HepG2 (cell line): ENCODE measurements at regions not wholly inside any gene's neighbourhood (a gene's known extent, or its start where the extent isn't known, plus 50 kb on each side); places are given as distances from the start of the nearest gene placed in this dataset.

Source experiments
- BRCA1 ChIP-seq: sonication (generic); formaldehyde crosslinking; IDR thresholded peaks from 2 replicates; pipeline ENCODE4 v1.4.0; 2020; ENCODE audit warnings: missing genetic modification reagents
- MAFK ChIP-seq, 2 experiments: IDR thresholded peaks in 1 of 2; conservative IDR thresholded peaks in 1 of 2; 2 replicates each; pipeline ENCODE4 v1.6.1; 2011; ENCODE audit warnings: improper control_type of control experiment in 2 of 2, low read length in 2 of 2

DNA sequence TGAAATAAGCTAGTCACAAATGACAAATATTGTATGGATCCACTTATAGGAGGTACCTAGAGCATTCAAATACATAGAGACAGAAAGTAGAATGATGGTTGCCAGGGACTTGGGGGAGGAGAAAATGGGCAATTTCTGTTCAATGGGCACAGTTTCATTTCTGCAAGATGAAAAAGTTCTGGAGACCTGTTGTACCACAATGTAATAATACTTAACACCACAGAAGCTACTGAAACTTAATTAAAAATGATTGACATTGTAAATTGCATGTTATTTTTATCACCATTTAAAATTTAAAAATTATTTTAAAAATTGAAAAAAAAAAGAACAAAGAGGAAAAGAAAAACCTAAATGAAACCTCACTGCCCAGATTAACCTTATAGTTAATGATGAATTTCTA, 67.4 kb downstream of the NHLRC1 start:
- no peak for TF ChIP-seq BRCA1 (CRISPR knock-in tag)
- no peak for TF ChIP-seq MAFK (conservative IDR thresholded peaks at IDR 0.05 in 1 of 2, IDR thresholded peaks at IDR 0.05 in 1 of 2; ENCODE audit: low read length in 2 of 2)
